Suprapubic skin (tissue), 4 donors: ENCODE measurements at regions not wholly inside any gene's neighbourhood (a gene's known extent, or its start where the extent isn't known, plus 50 kb on each side); places are given as distances from the start of the nearest gene placed in this dataset.

Experiments
- DNase-seq, 2 donors: peaks; one replicate each; pipeline ENCODE4 v3.0.0-alpha.2; 2019; ENCODE audit warnings: low spot score in 2 of 2
- H3K27ac ChIP-seq: fragments of 200-600 bp; sonication (generic); one replicate; pipeline ENCODE4 v1.5.1; 2019
- H3K27me3 ChIP-seq: fragments of 200-600 bp; sonication (generic); one replicate; pipeline ENCODE4 v1.5.1; 2019
- H3K36me3 ChIP-seq: fragments of 200-600 bp; sonication (generic); one replicate; pipeline ENCODE4 v1.5.1; 2019
- H3K4me1 ChIP-seq: fragments of 200-600 bp; sonication (generic); one replicate; pipeline ENCODE4 v1.5.1; 2019
- H3K4me3 ChIP-seq: fragments of 200-600 bp; sonication (generic); one replicate; pipeline ENCODE4 v1.5.1; 2019; ENCODE audit warnings: mild to moderate bottlenecking
- H3K9me3 ChIP-seq: fragments of 200-600 bp; sonication (generic); one replicate; pipeline ENCODE4 v1.5.1; 2019
- EP300 ChIP-seq: sonication (generic); formaldehyde crosslinking; IDR thresholded peaks from one replicate; pipeline ENCODE4 v1.6.1; 2017; ENCODE audit warnings: antibody characterized with exemption
- POLR2A ChIP-seq, 2 donors: fragments of 450-650 bp; IDR thresholded peaks; one replicate each; pipeline ENCODE4 v1.6.1; 2017; ENCODE audit warnings: antibody characterized with exemption in 2 of 2, mild to moderate bottlenecking in 2 of 2, moderate library complexity in 2 of 2
- POLR2AphosphoS5 ChIP-seq, 3 donors: sonication (generic); formaldehyde crosslinking; IDR thresholded peaks; one replicate each; pipeline ENCODE4 v1.6.1; 2017; ENCODE audit warnings: antibody characterized with exemption in 3 of 3
- WGBS: methylation state at CpG from one replicate; pipeline ENCODE4 v1.1.5; 2018; 5-methylcytosine and 5-hydroxymethylcytosine counted together
- TF ChIP-seq, protein P1 (sequence below), 2 donors: fragments of 200-600 bp in 1 of 2; fragments of 450-650 bp in 1 of 2; sonication (generic) in 1 of 2; IDR thresholded peaks; one replicate each; pipeline ENCODE4 v1.5.1; 2016 to 2019; ENCODE audit warnings: antibody characterized with exemption in 2 of 2, mild to moderate bottlenecking in 1 of 2, moderate library complexity in 1 of 2

DNA sequence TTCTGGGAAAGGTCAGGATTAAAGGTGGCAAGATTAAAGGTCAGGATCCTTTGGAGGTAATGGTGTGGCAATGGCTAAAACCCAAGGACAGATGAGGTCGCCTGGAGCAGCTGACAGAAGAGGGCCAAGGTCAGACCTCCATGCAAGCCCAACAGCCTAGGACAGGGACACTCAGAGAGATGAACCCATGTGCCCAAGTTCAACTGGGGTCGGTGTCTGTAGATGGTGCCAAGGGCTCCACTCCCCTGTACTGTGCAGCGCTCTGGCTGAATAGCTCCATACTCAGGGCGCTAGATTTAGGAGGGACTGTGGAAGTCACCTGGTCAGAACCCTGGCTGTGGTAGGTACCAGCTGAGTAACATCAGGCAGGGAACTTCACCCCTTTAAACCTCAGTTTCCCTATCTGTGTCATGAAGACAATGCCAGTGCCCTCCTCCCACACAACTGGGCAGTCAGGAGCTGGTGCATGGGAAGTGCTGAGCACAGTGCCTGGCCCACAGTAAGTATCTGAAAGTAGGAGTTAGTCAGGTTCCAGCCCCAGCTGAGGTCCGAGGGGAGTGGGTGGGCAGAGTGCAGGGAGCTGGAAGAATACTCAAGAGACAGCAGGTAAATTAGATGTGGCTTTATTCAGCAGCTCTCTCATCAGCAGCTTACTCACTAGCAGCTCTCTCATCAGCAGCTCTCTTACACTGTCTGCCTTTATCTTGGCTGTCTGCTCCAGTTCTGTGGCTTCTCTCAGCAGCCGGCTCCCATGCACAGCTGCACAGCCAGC, 327.1 kb downstream of the GLRX3 start:
- 77% methylated on average over 6 of the region's 6 CpGs for WGBS
- no peaks in the 10 kb centered on the region for H3K27me3 ChIP-seq
- H3K36me3 ChIP-seq: no peaks in the 10 kb centered on the region
- H3K9me3 ChIP-seq: peaks cover 3% of the 10 kb centered on the region
- H3K4me3 ChIP-seq: no peak overlapping the region
- DNase-seq: peak in 1 of 2 donors; percentile 57
- H3K4me1 ChIP-seq: no peaks in the 10 kb centered on the region
- H3K27ac ChIP-seq: no peak overlapping the region
- TF ChIP-seq POLR2A (IDR thresholded peaks at IDR 0.05) (no peak), EP300 (no peak)

DNA sequence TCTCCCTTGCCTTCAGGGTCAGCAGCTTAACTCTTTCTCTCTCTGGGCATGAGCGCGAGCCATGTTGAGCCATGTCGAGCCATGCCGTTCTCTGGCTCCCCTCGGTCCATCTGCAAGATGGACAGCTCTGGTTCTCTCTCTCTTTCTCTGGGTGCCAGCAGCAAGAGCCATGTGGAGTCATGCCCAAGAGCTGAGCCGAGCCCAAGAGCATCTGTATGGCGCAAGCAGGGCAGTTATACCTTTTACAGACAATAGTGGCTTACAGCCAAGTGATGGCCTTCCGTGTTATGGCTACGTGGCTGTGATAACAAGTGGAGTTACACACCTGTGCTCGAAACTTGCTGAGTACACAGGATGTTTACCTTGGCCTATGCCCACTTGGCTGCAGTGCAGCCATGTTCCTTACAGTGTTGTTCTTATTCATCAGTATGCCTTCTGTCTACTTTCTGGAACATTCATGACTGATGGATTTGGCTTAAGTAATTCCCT, 327.7 kb downstream of the GLRX3 start:
- no peaks in the 10 kb centered on the region for H3K4me1 ChIP-seq
- no peak overlapping the region for H3K27ac ChIP-seq

DNA sequence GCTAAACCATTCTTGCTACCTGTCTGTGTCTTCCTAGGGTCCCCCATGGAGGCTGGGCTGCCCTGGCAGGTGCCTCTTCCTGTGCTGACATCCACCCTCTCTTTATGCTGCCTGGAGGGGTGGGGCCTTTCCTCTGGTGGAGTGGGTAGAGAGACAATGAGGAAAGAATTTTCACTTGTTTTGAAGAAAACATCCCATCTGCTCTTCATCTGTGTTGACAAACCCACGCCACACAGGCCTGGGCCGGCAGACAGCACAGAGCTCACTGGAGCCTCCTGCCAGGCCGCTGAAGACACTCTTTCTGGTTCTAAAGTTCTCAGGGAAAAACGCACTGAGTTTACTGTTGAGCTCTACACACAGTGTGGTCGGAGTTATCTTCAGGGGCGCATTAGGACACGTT, 328.2 kb downstream of the GLRX3 start:
- Histone ChIP-seq H3K4me3 (no peak overlapping the region), H3K27ac (no peak overlapping the region), H3K9me3 (peaks cover 10% of the 10 kb centered on the region), H3K4me1 (no peaks in the 10 kb centered on the region), H3K27me3 (no peaks in the 10 kb centered on the region), H3K36me3 (no peaks in the 10 kb centered on the region)
- TF ChIP-seq, protein P1, sequence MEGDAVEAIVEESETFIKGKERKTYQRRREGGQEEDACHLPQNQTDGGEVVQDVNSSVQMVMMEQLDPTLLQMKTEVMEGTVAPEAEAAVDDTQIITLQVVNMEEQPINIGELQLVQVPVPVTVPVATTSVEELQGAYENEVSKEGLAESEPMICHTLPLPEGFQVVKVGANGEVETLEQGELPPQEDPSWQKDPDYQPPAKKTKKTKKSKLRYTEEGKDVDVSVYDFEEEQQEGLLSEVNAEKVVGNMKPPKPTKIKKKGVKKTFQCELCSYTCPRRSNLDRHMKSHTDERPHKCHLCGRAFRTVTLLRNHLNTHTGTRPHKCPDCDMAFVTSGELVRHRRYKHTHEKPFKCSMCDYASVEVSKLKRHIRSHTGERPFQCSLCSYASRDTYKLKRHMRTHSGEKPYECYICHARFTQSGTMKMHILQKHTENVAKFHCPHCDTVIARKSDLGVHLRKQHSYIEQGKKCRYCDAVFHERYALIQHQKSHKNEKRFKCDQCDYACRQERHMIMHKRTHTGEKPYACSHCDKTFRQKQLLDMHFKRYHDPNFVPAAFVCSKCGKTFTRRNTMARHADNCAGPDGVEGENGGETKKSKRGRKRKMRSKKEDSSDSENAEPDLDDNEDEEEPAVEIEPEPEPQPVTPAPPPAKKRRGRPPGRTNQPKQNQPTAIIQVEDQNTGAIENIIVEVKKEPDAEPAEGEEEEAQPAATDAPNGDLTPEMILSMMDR (IDR thresholded peaks at IDR 0.05): no peak
- TF ChIP-seq POLR2AphosphoS5 (IDR thresholded peaks at IDR 0.05) (no peak), EP300 (no peak), POLR2A (IDR thresholded peaks at IDR 0.05) (no peak)
- DNase-seq: no peak
- WGBS: 48% methylated on average over 7 of the region's 7 CpGs

More for the DNA sequence above, 327.7 kb downstream of the GLRX3 start:
- 75% methylated on average over 8 of the region's 10 CpGs for WGBS
- no peak for DNase-seq
- Histone ChIP-seq H3K27me3 (no peaks in the 10 kb centered on the region), H3K4me3 (no peak overlapping the region), H3K9me3 (peaks cover 7% of the 10 kb centered on the region), H3K36me3 (no peaks in the 10 kb centered on the region)
- TF ChIP-seq EP300 (no peak), POLR2AphosphoS5 (IDR thresholded peaks at IDR 0.05) (no peak), POLR2A (IDR thresholded peaks at IDR 0.05) (no peak)
- TF ChIP-seq, protein P1 (IDR thresholded peaks at IDR 0.05): no peak

DNA sequence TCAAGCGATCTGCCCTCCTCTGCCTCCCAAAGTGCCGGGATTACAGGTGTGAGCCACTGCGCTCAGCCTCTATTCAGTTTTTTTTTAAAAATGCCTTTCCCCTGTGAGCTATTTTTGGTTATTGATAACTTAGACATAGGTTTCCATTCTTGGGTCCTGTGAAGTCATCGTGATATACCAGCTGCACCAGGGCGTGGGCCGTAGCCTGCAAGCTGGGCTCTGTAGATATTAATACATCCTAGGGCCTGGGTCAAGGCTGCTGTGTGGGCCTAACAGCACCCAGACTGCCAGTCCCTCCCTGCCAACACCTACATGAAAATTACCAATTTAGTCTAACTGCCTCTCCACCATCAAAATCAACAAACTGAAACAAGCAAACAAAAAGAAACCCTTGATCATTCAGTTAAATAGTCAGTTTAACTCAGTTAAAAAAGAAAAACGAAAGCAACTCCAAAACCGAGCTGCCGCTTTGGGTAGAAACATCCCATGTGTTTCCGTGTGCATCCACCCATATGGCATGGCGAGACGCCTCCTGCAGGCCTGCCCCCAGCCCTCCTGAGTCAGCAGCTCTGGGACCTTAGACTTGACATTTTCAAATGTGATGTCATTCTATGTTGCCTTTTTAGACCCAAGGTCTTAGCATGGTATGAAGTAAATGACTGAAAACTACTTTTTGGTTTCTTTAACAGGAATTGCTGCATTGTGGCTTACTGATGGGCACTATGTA, 330.2 kb downstream of the GLRX3 start:
- no peaks in the 10 kb centered on the region for H3K27me3 ChIP-seq
- WGBS: 90% methylated on average over 12 of the region's 12 CpGs
- DNase-seq: no peak

DNA sequence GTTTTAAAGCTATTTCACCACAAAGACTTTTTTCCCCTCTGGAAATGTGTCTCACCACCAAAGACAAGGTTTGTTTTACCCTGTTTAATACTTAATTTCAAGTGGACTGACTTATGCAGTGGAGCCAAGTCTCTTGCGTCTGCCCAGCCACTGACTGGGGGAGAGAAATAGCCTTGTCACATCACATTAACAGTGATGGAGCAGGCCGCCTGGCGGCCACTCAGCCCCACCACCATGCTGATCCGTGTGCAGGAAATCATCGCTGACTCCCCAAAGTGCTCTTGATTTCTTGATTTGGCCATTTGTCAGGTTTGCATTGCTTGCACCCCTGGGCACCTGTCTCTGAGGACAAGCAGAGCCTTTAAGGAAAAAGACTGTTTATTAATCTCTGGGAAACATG, 334.1 kb downstream of the GLRX3 start:
- Histone ChIP-seq H3K36me3 (no peaks in the 10 kb centered on the region), H3K4me1 (no peaks in the 10 kb centered on the region), H3K4me3 (no peak overlapping the region), H3K27ac (no peak overlapping the region), H3K9me3 (peaks cover 13% of the 10 kb centered on the region), H3K27me3 (no peaks in the 10 kb centered on the region)
- WGBS: 81% methylated on average over 5 of the region's 5 CpGs
- peak in 1 of 2 donors; percentile 20 for DNase-seq
- TF ChIP-seq, protein P1 (IDR thresholded peaks at IDR 0.05): no peak
- TF ChIP-seq POLR2AphosphoS5 (IDR thresholded peaks at IDR 0.05): no peak
- no peak for TF ChIP-seq POLR2A (IDR thresholded peaks at IDR 0.05)
- TF ChIP-seq EP300: no peak

More for the DNA sequence above, 330.2 kb downstream of the GLRX3 start:
- Histone ChIP-seq H3K4me3 (no peak overlapping the region), H3K9me3 (peaks cover 10% of the 10 kb centered on the region), H3K4me1 (no peaks in the 10 kb centered on the region), H3K27ac (no peak overlapping the region), H3K36me3 (no peaks in the 10 kb centered on the region)
- TF ChIP-seq POLR2A (IDR thresholded peaks at IDR 0.05): no peak
- no peak for TF ChIP-seq POLR2AphosphoS5 (IDR thresholded peaks at IDR 0.05)
- TF ChIP-seq, protein P1 (IDR thresholded peaks at IDR 0.05): no peak
- TF ChIP-seq EP300: no peak
